B cell (primary cell): ENCODE measurements at regions not wholly inside any gene's neighbourhood (a gene's known extent, or its start where the extent isn't known, plus 50 kb on each side); places are given as distances from the start of the nearest gene placed in this dataset.

Experiments
- ATAC-seq: fragments of 200-7000 bp; cut with Tn5 transposase; one replicate; pipeline ENCODE4 v1.10.0; 2021; ENCODE audit warnings: low read depth, mild to moderate bottlenecking, moderate number of reproducible peaks, moderate library complexity
- CTCF ChIA-PET: fragments of 350-600 bp; sonication (Branson Sonifier 250); formaldehyde crosslinking; loops from one replicate; lab custom pipeline; 2021; ENCODE audit warnings: antibody characterized with exemption, inconsistent platforms; lab: Charles Lee
- POLR2A ChIA-PET: fragments of 350-600 bp; sonication (Branson Sonifier 250); formaldehyde crosslinking; loops from one replicate; lab custom pipeline; 2021; ENCODE audit warnings: antibody characterized with exemption; lab: Charles Lee
- DNase-seq: peaks from one replicate; pipeline ENCODE4 v3.0.0; 2013
- H2AFZ ChIP-seq: 2 replicates; pipeline ENCODE4 v1.6.1; 2012; ENCODE audit warnings: mild to moderate bottlenecking, low read depth, low read length; ENCODE audit not compliant: insufficient read depth, poor library complexity, severe bottlenecking
- H3K27ac ChIP-seq, 2 donors: 1 replicate in 1 of 2; 2 replicates in 1 of 2; pipeline ENCODE4 v1.5.1; 2012 to 2013; ENCODE audit warnings: low read length in 2 of 2, mild to moderate bottlenecking in 2 of 2, moderate library complexity in 1 of 2
- H3K27me3 ChIP-seq, 4 experiments: fragments of 200-600 bp in 1 of 4; sonication (generic) in 1 of 4; replicated peaks in 1 of 4; 1 replicate in 2 of 4; 2 replicates in 2 of 4; pipeline versions ENCODE4 v1.6.1 to v1.7.0; 2013 to 2016; ENCODE audit warnings: low read length in 3 of 4, mild to moderate bottlenecking in 2 of 4, mixed read lengths in 1 of 4, moderate library complexity in 1 of 4; ENCODE audit not compliant: insufficient read depth in 4 of 4, control insufficient read depth in 3 of 4; ENCODE audit errors: control extremely low read depth in 1 of 4
- H3K36me3 ChIP-seq, 2 experiments: replicated peaks in 1 of 2; 1 replicate in 1 of 2; 2 replicates in 1 of 2; pipeline versions ENCODE4 v1.6.1 to v1.7.1; 2013; ENCODE audit warnings: low read length in 1 of 2; ENCODE audit not compliant: insufficient read depth in 2 of 2, control insufficient read depth in 1 of 2; ENCODE audit errors: control extremely low read depth in 1 of 2, extremely low read depth in 1 of 2
- H3K4me1 ChIP-seq, 2 donors: fragments of 200-600 bp in 1 of 2; sonication (generic) in 1 of 2; 1 replicate in 1 of 2; 2 replicates in 1 of 2; pipeline versions ENCODE4 v1.5.1 to v1.6.1; 2013 to 2017; ENCODE audit warnings: low read length in 2 of 2; ENCODE audit not compliant: control insufficient read depth in 2 of 2, insufficient read depth in 2 of 2
- H3K4me2 ChIP-seq: replicated peaks from 2 replicates; pipeline ENCODE3; 2012; ENCODE audit warnings: mild to moderate bottlenecking, low read depth, low read length; ENCODE audit not compliant: poor library complexity, severe bottlenecking
- H3K4me3 ChIP-seq, 5 experiments: fragments of 200-600 bp in 1 of 5; sonication (generic) in 1 of 5; 1 replicate in 3 of 5; 2 replicates in 2 of 5; pipeline versions ENCODE4 v1.5.1 to v1.7.0; 2011 to 2016; ENCODE audit warnings: low read length in 4 of 5, mild to moderate bottlenecking in 4 of 5, low read depth in 2 of 5, control low read depth in 1 of 5, moderate library complexity in 1 of 5; ENCODE audit not compliant: insufficient read depth in 1 of 5; ENCODE audit errors: control extremely low read depth in 1 of 5, extremely low read depth in 1 of 5
- H3K79me2 ChIP-seq: fragments of 200-600 bp; sonication (generic); one replicate; pipeline ENCODE4 v1.6.0; 2016; ENCODE audit warnings: low read length; ENCODE audit not compliant: control insufficient read depth, insufficient read depth
- H3K9ac ChIP-seq: fragments of 200-600 bp; sonication (generic); 2 replicates; pipeline ENCODE4 v1.6.1; 2017; ENCODE audit warnings: mild to moderate bottlenecking, low read length, moderate library complexity
- H3K9me3 ChIP-seq, 3 donors: one replicate each; pipeline versions ENCODE4 v1.6.1 to v1.7.1; 2013; ENCODE audit warnings: low read length in 2 of 3; ENCODE audit not compliant: control insufficient read depth in 2 of 3, insufficient read depth in 1 of 3; ENCODE audit errors: control extremely low read depth in 1 of 3
- H4K20me1 ChIP-seq: 2 replicates; pipeline ENCODE4 v1.6.0; 2012; ENCODE audit warnings: mild to moderate bottlenecking, low read length; ENCODE audit not compliant: insufficient read depth, control insufficient read depth, poor library complexity, severe bottlenecking
- H3K27ac Mint-ChIP-seq: one replicate; pipeline ENCODE4 v1.8.0; 2021; ENCODE audit warnings: mixed read lengths
- H3K27me3 Mint-ChIP-seq: one replicate; pipeline ENCODE4 v1.8.0; 2021; ENCODE audit warnings: mixed read lengths
- H3K4me1 Mint-ChIP-seq: one replicate; pipeline ENCODE4 v1.8.0; 2021; ENCODE audit warnings: mixed read lengths
- H3K4me3 Mint-ChIP-seq: one replicate; pipeline ENCODE4 v1.8.0; 2021; ENCODE audit warnings: mixed read lengths
- H3K9me3 Mint-ChIP-seq: one replicate; pipeline ENCODE4 v1.8.0; 2022; ENCODE audit warnings: mixed read lengths; ENCODE audit not compliant: insufficient read depth
- EZH2 ChIP-seq: IDR thresholded peaks from 2 replicates; pipeline ENCODE4 v1.6.1; 2012; ENCODE audit warnings: borderline replicate concordance, low read depth, mild to moderate bottlenecking, moderate library complexity, low read length; ENCODE audit not compliant: insufficient read depth, poor library complexity, severe bottlenecking
- WGBS: methylation state at CpG from one replicate; pipeline ENCODE4 v1.1.5; 2013; ENCODE audit warnings: missing lambda C conversion rate; ENCODE audit not compliant: insufficient coverage; 5-methylcytosine and 5-hydroxymethylcytosine counted together
- intact Hi-C: fragments of 100-400 bp; cut with micrococcal nuclease; formaldehyde crosslinking; loops from one replicate; pipeline ENCODE4 v1.10.0; 2022
- TF ChIP-seq, protein P1 (sequence below): fragments of 200-600 bp; IDR thresholded peaks from one replicate; pipeline ENCODE4 v1.8.0; 2022; ENCODE audit warnings: antibody characterized with exemption, mild to moderate bottlenecking

DNA sequence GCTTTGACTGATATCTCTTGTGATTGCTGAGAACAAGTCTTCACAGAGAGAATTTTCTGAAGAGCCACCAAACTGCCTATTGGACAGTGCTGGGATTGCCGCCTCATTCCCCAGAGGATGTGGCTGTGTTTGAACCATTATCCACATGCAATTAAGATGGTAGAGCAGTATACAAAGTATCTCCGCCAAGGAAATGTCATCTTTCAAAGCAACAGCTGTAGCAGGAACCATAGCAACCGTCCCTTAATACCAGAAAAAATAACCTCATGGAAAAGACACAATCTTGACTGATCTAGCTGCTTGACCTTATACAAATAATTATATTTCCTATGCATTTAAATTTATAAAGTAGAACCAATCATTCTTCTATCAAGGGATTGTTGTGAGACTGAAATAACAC lies 772.6 kb upstream of the FAM98A start:
- Histone ChIP-seq H3K4me3 (no peak overlapping the region), H3K4me2 (no peak overlapping the region), H3K27me3 (no peaks in the 10 kb centered on the region), H3K9me3 (peaks cover 0 to 2% (median 1%) of the 10 kb centered on the region in 3 donors), H3K36me3 (no peaks in the 10 kb centered on the region), H4K20me1 (no peaks in the 10 kb centered on the region), H3K9ac (no peak overlapping the region), H2AFZ (no peak overlapping the region), H3K27ac (no peak overlapping the region), H3K79me2 (no peaks in the 10 kb centered on the region), H3K4me1 (no peaks in the 10 kb centered on the region)
- no peaks in the 10 kb centered on the region for H3K27me3 Mint-ChIP-seq
- ATAC-seq (no peak), DNase-seq (no peak)
- intact Hi-C loops: no loop called here
- H3K4me1 Mint-ChIP-seq: no peaks in the 10 kb centered on the region
- CTCF ChIA-PET: no interaction called here
- H3K27ac Mint-ChIP-seq: no peak overlapping the region
- no peaks in the 10 kb centered on the region for H3K9me3 Mint-ChIP-seq
- no peak overlapping the region for H3K4me3 Mint-ChIP-seq
- no peak for TF ChIP-seq EZH2
- TF ChIP-seq, protein P1, sequence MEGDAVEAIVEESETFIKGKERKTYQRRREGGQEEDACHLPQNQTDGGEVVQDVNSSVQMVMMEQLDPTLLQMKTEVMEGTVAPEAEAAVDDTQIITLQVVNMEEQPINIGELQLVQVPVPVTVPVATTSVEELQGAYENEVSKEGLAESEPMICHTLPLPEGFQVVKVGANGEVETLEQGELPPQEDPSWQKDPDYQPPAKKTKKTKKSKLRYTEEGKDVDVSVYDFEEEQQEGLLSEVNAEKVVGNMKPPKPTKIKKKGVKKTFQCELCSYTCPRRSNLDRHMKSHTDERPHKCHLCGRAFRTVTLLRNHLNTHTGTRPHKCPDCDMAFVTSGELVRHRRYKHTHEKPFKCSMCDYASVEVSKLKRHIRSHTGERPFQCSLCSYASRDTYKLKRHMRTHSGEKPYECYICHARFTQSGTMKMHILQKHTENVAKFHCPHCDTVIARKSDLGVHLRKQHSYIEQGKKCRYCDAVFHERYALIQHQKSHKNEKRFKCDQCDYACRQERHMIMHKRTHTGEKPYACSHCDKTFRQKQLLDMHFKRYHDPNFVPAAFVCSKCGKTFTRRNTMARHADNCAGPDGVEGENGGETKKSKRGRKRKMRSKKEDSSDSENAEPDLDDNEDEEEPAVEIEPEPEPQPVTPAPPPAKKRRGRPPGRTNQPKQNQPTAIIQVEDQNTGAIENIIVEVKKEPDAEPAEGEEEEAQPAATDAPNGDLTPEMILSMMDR: no peak
- WGBS: 100% methylated on average over 2 of the region's 3 CpGs
- POLR2A ChIA-PET: no interaction called here

DNA sequence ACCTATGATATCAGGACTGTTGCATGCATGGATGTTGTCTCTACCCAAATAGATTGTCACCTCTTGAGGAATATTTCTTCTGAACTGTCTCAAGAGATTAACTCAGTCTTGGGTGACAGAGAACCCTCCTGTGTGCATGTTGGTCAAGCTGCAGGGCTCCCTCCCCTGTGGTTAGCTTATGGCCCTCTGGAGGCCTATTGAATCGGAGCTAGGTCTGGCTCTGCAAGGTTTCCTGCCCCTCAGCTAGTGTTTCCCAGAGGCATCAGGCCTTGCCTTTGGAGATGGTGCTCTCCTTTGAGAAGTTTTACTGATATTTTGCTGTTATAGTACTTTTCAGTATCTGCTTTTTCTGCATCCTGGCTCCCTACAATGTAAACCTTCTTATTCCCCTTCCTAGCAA lies 769.2 kb upstream of the FAM98A start:
- WGBS: 71% methylated on average over 1 of the region's 1 CpG
- Mint-ChIP-seq H3K4me1 (no peaks in the 10 kb centered on the region), H3K27me3 (no peaks in the 10 kb centered on the region)

More for the DNA sequence above, 769.2 kb upstream of the FAM98A start:
- ChIA-PET POLR2A (no interaction called here), CTCF (no interaction called here)
- no peaks in the 10 kb centered on the region for H3K36me3 ChIP-seq
- Mint-ChIP-seq H3K9me3 (no peaks in the 10 kb centered on the region), H3K4me3 (no peak overlapping the region), H3K27ac (no peak overlapping the region)
- H3K27ac ChIP-seq: no peak overlapping the region
- DNase-seq: no peak
- no peak for ATAC-seq
- H3K4me1 ChIP-seq: no peaks in the 10 kb centered on the region
- intact Hi-C loops: no loop called here
- no peaks in the 10 kb centered on the region for H3K27me3 ChIP-seq
- H2AFZ ChIP-seq: no peak overlapping the region
- H3K79me2 ChIP-seq: no peaks in the 10 kb centered on the region
- no peaks in the 10 kb centered on the region for H4K20me1 ChIP-seq
- no peak overlapping the region for H3K4me3 ChIP-seq
- H3K9ac ChIP-seq: no peak overlapping the region
- H3K9me3 ChIP-seq: peaks cover 0 to 2% (median 1%) of the 10 kb centered on the region in 3 donors
- no peak for TF ChIP-seq EZH2
- TF ChIP-seq, protein P1: no peak
- no peak overlapping the region for H3K4me2 ChIP-seq
